ENCODE measurements at regions not wholly inside any gene's neighbourhood (a gene's known extent, or its start where the extent isn't known, plus 50 kb on each side); places are given as distances from the start of the nearest gene placed in this dataset.

GRCh38 chr22:48351376-48352085 is 1476.1 kb downstream of the BRD1 start:
- TF ChIP-seq ZBTB11 (tag by site-specific recombination; conservative IDR thresholded peaks at IDR 0.05; ENCODE audit: low read depth) (no peak), ZEB2 (tag by site-specific recombination; IDR thresholded peaks at IDR 0.05) (no peak), HOXA7 (CRISPR knock-in tag; IDR thresholded peaks at IDR 0.05; ENCODE audit: borderline replicate concordance) (no peak), ZFP41 (tag by site-specific recombination; IDR thresholded peaks at IDR 0.05; ENCODE audit: borderline replicate concordance) (no peak), ZNF211 (tag by site-specific recombination; IDR thresholded peaks at IDR 0.05; ENCODE audit: low read depth) (no peak), ZNF621 (tag by site-specific recombination; IDR thresholded peaks at IDR 0.05) (no peak), REST (tag by site-specific recombination; IDR thresholded peaks at IDR 0.05) (no peak), GLI2 (tag by site-specific recombination; IDR thresholded peaks at IDR 0.05; ENCODE audit: borderline replicate concordance, low read depth) (no peak)
